HG02938 (cell line): ENCODE measurements at regions not wholly inside any gene's neighbourhood (a gene's known extent, or its start where the extent isn't known, plus 50 kb on each side); places are given as distances from the start of the nearest gene placed in this dataset.

Source experiments
- ATAC-seq: cut with Tn5 transposase; IDR thresholded peaks from one replicate; pipeline ENCODE4 v1.9.1; 2021; ENCODE audit warnings: mild to moderate bottlenecking, moderate library complexity; ENCODE audit not compliant: unreplicated experiment

GRCh38 chr18:11279461-11279860, 130.1 kb upstream of the PIEZO2 start:
- ATAC-seq: no peak

GRCh38 chr18:11276678-11277077, 127.3 kb upstream of the PIEZO2 start:
- ATAC-seq: no peak

GRCh38 chr18:11274144-11274794, 124.9 kb upstream of the PIEZO2 start:
- no peak for ATAC-seq

GRCh38 chr18:11272516-11272915, 123.1 kb upstream of the PIEZO2 start:
- ATAC-seq: no peak

- no peak for ATAC-seq
Observed at GRCh38 chr18:11271954-11272353, 122.6 kb upstream of the PIEZO2 start.

- no peak for ATAC-seq
Observed at GRCh38 chr18:11269257-11269656, 119.9 kb upstream of the PIEZO2 start.

- ATAC-seq: no peak
Observed at GRCh38 chr18:11268741-11269233, 119.4 kb upstream of the PIEZO2 start.

- no peak for ATAC-seq
Observed at GRCh38 chr18:11268153-11268552, 118.8 kb upstream of the PIEZO2 start.

- ATAC-seq: no peak
Observed at GRCh38 chr18:11266781-11267480, 117.6 kb upstream of the PIEZO2 start.

GRCh38 chr18:11261486-11261885, 112.1 kb upstream of the PIEZO2 start:
- no peak for ATAC-seq

GRCh38 chr18:11260961-11261461, 111.6 kb upstream of the PIEZO2 start:
- no peak for ATAC-seq

- ATAC-seq: no peak
Observed at GRCh38 chr18:11259469-11260150, 110.2 kb upstream of the PIEZO2 start.

GRCh38 chr18:11258039-11258610, 108.8 kb upstream of the PIEZO2 start:
- ATAC-seq: no peak

- ATAC-seq: no peak
Observed at GRCh38 chr18:11256251-11256650, 106.9 kb upstream of the PIEZO2 start.

- no peak for ATAC-seq
Observed at GRCh38 chr18:11251891-11252270, 102.5 kb upstream of the PIEZO2 start.

- ATAC-seq: no peak
Observed at GRCh38 chr18:11251229-11251890, 102.0 kb upstream of the PIEZO2 start.

GRCh38 chr18:11249391-11249790, 100.0 kb upstream of the PIEZO2 start:
- no peak for ATAC-seq

GRCh38 chr18:11247381-11247970, 98.1 kb upstream of the PIEZO2 start:
- ATAC-seq: no peak

- ATAC-seq: no peak
Observed at GRCh38 chr18:11246495-11247300, 97.3 kb upstream of the PIEZO2 start.

GRCh38 chr18:11245879-11246278, 96.5 kb upstream of the PIEZO2 start:
- no peak for ATAC-seq
